GM12864 (cell line): ENCODE measurements at regions not wholly inside any gene's neighbourhood (a gene's known extent, or its start where the extent isn't known, plus 50 kb on each side); places are given as distances from the start of the nearest gene placed in this dataset.
"Not testable (repeated sequence)": the region's sequence is repeated elsewhere in the genome, so short reads cannot be mapped to it uniquely, and the experiment has no call there.

ENCODE experiments used
- DNase-seq: peaks from one replicate; pipeline ENCODE4 v3.0.0-alpha.2; 2011; ENCODE audit warnings: low read depth
- H3K4me3 ChIP-seq: 2 replicates; pipeline ENCODE4 v1.5.1; 2011; ENCODE audit warnings: mild to moderate bottlenecking, low read depth, low read length, control low read depth
- TF ChIP-seq, protein P1 (sequence below): IDR thresholded peaks from 2 replicates; pipeline ENCODE4 v1.5.1; 2011; ENCODE audit warnings: low read depth, mild to moderate bottlenecking, moderate library complexity, low read length, control low read depth, inconsistent platforms; ENCODE audit errors: missing control alignments

- TF ChIP-seq, protein P1, sequence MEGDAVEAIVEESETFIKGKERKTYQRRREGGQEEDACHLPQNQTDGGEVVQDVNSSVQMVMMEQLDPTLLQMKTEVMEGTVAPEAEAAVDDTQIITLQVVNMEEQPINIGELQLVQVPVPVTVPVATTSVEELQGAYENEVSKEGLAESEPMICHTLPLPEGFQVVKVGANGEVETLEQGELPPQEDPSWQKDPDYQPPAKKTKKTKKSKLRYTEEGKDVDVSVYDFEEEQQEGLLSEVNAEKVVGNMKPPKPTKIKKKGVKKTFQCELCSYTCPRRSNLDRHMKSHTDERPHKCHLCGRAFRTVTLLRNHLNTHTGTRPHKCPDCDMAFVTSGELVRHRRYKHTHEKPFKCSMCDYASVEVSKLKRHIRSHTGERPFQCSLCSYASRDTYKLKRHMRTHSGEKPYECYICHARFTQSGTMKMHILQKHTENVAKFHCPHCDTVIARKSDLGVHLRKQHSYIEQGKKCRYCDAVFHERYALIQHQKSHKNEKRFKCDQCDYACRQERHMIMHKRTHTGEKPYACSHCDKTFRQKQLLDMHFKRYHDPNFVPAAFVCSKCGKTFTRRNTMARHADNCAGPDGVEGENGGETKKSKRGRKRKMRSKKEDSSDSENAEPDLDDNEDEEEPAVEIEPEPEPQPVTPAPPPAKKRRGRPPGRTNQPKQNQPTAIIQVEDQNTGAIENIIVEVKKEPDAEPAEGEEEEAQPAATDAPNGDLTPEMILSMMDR = no peak
- no peak overlapping the region for H3K4me3 ChIP-seq
- DNase-seq = no peak
Observed at GRCh38 chr14:71625891-71626701, 306.1 kb upstream of the RGS6 start.

- TF ChIP-seq, protein P1 = no peak
Observed at GRCh38 chr14:71628433-71628832, 303.8 kb upstream of the RGS6 start.

DNA sequence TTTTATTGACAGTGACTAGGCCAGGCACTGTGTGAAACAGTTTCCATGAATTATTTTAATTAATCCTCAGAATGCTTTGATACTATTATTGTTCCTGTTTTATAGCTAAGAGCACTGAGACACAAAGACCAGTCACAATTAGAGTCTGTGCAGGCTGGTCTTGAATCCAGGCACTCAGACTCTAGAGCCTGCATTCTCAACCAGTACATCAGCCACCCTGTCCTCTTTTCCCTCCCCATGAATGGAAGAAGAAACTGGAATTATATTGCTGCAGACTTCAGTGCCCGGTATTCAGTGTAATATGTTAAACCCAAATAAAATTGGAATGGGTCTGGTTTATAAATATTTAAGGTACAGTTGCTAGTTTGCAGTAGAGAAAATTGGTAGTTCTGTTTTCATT lies 303.0 kb upstream of the RGS6 start:
- TF ChIP-seq, protein P1 = no peak
- no peak for DNase-seq
- H3K4me3 ChIP-seq = no peak overlapping the region

More at GRCh38 chr14:71628433-71628832, 303.8 kb upstream of the RGS6 start:
- H3K4me3 ChIP-seq = no peak overlapping the region
- no peak for DNase-seq

- TF ChIP-seq, protein P1 = no peak
- no peak for DNase-seq
- no peak overlapping the region for H3K4me3 ChIP-seq
Observed at GRCh38 chr14:71629765-71630492, 302.3 kb upstream of the RGS6 start.

DNA sequence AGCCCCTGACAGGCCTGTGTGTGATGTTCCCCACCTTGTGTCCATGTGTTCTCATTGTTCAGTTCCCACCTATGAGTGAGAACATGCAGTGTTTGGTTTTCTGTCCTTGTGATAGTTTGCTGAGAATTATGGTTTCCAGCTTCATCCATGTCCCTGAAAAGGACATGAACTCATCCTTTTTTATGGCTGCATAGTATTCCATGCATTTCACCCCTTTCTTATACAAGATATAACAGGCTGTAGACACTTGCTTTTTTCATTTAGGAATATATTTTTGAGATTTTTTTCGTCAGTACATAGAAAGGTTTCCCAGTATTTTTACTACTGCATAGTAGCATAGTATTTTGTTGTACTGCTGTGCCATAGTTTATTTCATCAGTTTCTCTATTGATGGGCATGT lies 301.2 kb upstream of the RGS6 start:
- not testable (repeated sequence) for DNase-seq, H3K4me3 ChIP-seq

DNA sequence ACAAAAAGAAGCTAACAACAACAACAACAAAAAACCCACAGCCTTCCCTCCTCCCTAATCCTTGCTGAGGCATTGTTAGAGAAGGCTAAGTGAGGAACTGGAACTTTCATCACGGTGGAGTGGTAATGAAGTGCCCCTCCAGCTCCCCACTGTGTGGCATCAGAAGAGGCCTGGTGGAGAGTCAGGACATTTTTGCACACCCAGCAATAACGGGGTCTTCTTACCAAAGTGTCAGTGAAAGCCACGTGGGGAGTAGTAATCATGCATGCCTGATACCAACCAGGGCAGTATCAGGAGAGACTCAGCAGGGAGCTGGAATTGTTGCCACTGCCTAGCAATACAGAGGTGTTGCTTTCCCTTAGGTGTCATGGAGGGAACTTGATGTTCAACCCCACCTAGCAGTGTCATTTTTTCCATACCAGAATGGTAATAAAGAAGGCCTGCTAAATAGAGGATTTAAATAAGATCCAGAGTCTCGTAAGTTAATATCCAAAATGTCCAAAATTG lies 299.7 kb upstream of the RGS6 start:
- DNase-seq = no peak
- TF ChIP-seq, protein P1 = no peak
- no peak overlapping the region for H3K4me3 ChIP-seq

DNA sequence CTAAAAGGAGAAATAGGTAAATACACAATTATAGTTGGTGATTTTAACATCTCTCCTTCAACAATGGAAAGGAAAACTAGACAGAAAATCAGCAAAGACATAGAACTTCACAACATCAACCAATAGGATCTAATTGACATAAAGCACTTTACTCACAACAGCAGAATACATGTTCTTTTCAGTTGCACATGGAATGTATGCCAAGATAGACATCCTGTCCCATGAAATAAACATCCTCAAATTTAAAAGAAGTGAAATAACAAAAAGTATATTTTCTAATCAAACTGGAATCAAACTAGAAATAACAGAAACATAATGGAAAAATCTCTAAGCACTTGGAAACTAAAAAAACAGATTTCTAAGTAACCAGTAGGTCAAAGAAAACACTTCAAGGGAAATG lies 296.2 kb upstream of the RGS6 start:
- no peak overlapping the region for H3K4me3 ChIP-seq
- no peak for DNase-seq
- TF ChIP-seq, protein P1 = no peak
